NCI-H2081 (cell line): ENCODE measurements at regions not wholly inside any gene's neighbourhood (a gene's known extent, or its start where the extent isn't known, plus 50 kb on each side); places are given as distances from the start of the nearest gene placed in this dataset.

Experiments used
- DNase-seq, 2 experiments: peaks; one replicate each; lab custom pipeline; 2025; lab: John Stamatoyannopoulos, UW

DNA sequence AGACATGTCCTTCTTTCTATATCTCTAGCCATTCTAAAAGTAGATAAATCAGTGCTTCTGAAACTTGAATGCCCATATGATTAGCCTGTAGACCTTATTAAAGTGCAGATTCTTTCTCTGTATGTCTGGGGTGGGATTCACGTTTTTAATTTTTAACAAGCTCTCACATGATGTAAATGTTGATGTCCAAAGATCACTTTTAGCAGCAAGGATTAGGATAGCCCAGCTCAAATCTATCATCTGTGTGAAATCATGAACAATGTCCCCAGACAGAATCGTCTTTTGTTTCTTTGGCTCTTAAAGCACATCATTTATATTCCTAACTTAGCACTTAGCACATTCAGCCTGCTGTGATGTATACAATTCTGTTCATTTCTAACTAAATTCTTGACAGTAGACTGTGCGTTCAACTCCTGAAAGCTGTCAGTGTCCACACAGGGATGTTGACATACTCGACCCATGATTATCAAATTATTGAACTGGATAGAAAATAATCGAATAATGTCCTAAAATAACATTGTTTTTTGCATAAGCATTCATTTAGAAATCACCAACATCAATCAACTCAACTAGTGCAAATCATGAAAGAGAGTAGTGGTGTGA is 102.1 kb upstream of the MLIP start:
- no peak for DNase-seq

DNA sequence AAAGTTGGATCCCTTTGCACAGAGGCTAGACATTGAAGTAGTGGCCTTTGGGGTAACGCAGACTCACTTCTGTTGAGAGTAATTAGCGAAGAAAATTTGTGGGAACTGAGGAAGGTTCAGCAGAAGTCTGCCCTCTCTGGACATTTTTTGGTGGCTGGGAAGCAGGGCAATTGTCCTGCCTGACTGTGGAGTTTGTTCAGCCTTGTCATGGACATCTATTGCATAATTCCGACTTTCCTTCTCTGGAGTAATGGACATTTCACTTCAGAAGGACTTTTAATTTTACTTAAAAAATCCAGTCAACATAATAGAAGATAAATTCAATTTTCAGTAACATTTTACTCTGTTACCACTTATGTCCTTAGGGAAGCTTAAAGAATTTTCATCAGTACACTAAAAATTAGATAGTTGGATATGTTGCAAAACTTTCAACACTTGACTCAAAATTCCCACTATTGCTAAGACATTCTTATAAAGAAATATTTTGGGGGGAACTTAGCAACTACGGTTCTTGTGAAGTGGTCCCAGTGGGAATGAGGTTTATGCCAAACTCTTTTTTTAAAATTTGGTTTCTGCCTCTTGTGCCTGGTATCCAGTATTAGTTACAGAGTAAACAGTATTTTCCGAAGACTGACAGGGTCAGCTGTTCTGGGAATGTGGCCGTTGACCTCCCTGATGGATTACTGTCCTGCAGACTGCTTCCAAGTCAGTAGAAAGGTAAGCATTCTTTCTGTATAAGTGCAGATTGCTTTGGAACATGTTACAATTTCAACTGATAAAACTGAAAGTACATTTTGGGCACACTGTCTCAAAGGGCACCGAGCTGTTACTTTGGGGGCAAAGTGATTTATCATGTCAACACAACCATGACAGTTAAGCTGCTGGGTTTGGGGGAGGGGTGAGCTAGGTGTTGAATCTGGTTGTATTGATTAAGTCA is 100.6 kb upstream of the MLIP start:
- no peak for DNase-seq

DNA sequence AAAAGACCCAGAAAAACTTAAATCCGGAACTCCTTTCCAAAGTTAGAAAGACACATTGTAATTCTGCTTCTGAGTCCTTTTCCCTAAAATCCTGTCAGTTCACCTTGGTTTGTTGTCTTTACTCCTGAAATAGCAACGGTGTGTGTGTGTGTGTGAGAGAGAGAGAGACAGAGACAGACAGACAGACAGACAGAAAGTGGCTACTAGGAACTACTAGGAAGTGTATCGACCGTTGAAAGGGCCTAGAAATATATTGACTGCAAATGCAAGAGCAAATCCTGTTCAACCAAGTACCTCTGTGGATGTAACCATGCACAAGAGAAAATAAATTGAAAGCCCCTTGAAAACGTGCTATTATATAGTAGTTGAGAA is 100.0 kb upstream of the MLIP start:
- no peak for DNase-seq

DNA sequence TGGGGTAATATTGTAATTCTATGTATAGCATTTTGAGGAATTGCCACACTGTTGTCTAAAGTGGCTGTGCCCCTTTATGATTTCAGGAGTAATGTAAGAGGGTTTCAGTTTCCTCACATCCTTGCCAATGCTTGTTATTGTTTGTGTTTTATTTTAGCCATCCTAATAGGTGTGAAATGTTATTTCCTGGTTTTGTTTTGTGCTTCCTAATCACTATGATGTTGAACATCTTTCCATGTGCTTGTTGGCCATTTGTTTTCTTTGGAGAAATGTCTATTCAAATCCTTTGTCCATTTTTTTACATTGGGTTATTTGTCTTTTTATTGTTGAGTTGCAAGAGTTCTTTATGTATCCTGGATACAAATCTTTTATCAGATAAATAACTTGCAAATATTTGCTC is 97.3 kb upstream of the MLIP start:
- no peak for DNase-seq

DNA sequence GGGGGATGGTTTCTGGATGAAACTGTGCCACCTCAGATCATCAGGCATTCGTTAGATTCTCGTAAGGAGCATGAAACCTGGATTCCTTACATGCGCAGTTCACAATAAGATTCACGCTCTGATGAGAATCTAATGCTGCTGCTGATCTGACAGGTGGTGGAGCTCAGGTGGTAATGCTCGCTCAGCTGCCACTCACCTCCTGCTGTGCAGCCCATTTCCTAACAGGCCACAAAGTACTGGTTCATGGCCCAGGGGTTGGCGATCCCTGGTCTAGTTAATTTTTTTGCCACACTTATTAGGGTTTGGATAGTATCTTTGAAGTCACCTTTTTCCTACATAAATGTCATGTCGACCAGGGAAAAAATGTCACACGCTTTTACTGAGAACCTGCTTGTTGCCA is 96.8 kb upstream of the MLIP start:
- DNase-seq = peak in 1 of 2 experiments; percentile 35

DNA sequence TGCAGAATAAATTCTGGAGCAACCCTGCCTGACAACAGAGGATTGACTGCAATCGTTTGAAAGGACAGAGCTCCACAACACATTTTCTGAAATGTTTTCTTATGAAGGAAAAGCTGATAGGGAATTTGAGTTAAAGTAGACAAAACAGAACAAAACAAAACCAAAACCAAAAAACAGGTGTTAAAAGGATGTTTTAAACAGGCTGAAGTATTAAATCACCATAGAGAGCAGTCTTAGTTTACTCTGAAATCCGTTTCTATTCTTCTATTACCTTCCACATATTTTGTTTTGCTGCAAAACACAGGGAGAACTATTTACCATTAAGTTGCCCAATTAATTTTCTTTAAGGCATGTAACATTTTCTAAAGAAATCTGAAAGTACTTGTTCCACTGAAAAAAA is 93.4 kb upstream of the MLIP start:
- DNase-seq = no peak

GRCh38 chr6:54018722-54019121 is 92.5 kb upstream of the MLIP start:
- DNase-seq = no peak

DNA sequence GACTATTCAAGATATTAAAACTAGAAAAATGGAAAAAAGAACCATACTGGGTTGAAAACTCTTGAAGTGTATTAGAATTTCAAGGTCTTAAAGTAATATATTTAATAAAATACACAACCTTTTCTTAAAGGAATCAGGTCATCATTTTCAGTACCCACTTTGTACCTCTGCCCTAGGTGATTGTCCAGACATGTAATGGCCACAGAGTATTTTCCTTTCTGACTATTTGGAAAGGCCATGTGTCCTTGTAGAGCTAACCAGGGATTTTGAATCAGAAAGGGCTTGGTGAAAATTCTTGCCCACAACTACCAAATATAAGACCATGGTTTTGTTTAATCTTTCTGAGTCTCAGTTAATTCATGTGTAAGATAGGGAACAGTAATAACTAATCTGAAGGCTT is 91.4 kb upstream of the MLIP start:
- DNase-seq = no peak

- DNase-seq = peak in 1 of 2 experiments; percentile 12
These were observed 90.9 kb upstream of the MLIP start for GRCh38 chr6:54020334-54020733.

DNA sequence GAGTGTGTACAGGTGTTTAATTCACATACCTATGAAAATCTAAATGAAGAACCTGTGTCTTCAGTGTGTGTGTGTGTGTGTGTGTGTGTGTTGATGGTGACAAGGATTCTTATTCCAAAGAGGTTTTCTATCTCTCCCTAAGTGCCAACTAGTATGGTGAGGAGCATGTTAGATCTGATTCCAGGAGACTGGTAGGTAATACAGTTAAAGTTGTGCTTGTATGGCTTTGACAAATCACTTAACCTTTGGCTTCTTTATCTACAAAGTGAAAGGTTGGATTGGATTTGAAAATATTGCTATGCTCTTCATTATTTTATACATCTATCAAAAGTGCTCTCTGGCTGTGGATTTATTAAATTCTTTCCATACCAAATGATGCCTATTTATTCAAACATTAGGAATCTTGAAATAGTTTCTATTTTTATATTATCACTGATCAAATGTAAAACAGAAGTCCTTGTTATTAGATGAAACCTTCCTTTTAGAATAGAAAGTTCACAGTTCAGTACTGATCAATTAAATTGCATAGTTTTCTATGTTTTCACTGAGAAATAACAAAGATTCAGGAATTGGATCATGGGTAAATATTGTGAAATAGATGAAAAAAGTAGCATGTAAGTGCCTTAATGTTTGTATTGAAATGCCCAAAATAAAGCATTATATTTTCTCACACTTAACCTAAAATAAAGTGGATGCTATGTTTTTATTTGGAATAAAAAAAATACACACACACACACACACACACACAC is 84.4 kb upstream of the MLIP start:
- DNase-seq = no peak

- no peak for DNase-seq
These were observed 83.1 kb upstream of the MLIP start for GRCh38 chr6:54028170-54028569.

- no peak for DNase-seq
These were observed 82.1 kb upstream of the MLIP start for GRCh38 chr6:54029187-54029586.

DNA sequence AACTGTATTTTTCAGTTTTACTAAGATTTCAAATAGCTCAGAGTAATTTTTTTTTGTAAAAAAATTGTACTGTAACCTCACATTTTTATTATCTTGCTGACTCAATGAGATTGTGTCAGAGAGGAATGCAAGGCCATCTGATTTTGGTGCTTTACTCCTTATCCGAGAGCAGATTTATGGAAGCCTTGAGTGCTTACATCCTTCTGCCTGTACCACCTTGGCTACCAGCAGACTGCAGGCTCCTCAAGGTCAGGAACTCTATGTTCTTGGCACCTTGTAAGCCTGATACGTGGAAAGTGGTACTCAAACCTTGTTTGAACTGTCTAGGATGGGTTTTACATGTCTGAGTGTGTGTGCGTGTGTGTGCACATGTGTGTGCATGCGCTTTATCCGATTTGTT is 80.1 kb upstream of the MLIP start:
- DNase-seq = no peak

DNA sequence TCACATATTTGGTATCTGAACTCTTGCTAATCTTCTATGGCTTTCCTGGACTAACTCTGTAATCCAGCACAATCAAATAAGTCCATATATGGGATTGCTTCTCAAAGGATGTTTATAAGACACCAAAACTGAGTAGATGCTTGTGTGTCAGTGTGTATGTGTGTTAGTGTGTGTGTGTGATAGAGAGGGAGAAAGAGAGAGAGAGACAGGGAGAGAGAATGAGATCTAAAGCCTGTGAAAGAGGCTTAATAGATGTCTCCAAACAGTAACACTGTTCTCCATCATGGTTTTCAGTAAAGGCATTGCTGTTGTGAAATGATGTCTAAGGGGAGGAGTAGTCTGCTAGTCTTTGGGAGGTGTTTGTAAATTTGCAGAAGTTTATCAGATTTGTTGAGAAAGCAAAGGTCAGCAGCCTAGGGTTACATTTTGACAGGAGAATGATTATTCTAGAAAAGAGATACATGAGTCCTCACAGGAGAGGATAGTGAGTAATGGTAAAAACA is 73.9 kb upstream of the MLIP start:
- DNase-seq = no peak

DNA sequence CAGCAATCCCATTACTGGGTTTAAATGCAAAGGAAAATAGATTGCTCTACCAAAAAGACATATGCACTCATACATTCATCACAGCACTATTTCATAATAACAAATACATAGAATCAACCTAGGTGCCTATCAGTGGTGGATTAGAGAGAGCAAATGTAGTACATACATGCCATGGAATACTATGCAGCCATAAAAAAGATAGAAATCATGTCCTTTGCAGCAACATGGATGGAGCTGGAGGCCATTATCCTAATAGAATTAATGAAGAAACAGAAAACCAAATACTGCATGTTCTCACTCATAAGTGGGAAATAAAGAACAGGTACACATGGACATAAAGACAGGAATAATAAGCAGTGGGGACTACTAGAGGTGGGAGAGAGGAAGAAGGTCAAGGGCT is 70.7 kb upstream of the MLIP start:
- no peak for DNase-seq

GRCh38 chr6:54041239-54041638 is 70.0 kb upstream of the MLIP start:
- DNase-seq = no peak

DNA sequence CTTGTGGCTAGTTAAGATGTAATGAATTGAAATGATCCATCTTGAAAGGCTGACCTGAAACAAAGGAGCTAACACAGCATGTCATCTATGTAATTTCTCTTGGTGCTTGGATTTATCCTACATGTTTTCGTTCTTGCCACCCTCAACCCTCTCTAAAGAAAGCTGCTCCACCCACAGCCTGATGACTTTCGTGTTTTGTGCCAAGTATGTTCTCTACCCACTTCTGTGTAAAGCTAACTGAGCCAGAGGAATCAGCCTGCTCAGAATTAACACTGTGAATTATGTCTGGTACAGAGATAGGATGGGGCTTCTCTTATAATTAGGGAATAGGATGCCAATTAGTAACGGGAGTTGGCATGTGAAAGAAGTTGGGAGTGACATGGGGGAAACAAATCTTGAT is 67.9 kb upstream of the MLIP start:
- no peak for DNase-seq

- DNase-seq = no peak
These were observed 67.2 kb upstream of the MLIP start for GRCh38 chr6:54044059-54044458.

DNA sequence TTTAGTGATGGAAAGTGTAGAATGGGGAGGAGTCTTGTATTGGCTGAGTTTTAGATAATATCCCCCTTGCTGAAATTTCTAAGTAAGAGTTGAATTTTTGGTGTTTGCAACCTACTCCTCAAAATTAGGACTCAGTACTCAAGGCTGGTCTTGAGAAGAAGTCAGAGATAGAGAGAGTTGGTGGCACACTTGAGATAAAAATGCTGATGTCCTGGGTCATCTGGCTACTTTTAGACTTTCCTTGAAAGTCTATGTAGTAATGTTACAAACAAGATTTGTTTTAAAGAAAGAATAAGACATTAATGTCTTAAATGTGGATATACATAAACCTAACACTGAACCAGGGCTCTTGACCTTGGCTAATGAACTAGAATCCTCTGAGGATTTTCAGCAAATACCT is 62.5 kb upstream of the MLIP start:
- DNase-seq = no peak

- no peak for DNase-seq
These were observed 60.5 kb upstream of the MLIP start for GRCh38 chr6:54050750-54051149.

GRCh38 chr6:54053881-54054391 is 57.3 kb upstream of the MLIP start:
- DNase-seq = no peak

- DNase-seq = no peak
These were observed 55.1 kb upstream of the MLIP start for GRCh38 chr6:54056105-54056504.

DNA sequence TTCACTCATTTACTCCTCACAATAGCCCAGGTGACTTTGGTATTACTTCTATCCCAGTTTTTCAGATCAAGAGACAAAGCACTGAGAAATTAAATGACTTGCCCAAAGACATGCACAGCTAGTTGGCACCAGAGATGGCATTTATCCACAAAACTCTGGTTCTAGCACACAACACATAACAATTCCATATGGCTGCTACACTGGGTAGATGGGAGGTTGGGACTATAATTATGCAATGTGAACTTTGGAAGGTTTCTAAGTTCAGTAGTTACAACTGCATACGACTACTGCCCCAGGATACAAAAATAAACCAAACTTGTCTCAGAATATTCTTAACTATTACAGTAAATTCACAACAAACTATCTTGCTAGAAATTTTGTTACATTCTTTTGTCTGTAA is 54.2 kb upstream of the MLIP start:
- DNase-seq = no peak
